B cell (primary cell): ENCODE measurements at regions not wholly inside any gene's neighbourhood (a gene's known extent, or its start where the extent isn't known, plus 50 kb on each side); places are given as distances from the start of the nearest gene placed in this dataset.

Experiments used
- ATAC-seq: fragments of 200-7000 bp; cut with Tn5 transposase; one replicate; pipeline ENCODE4 v1.10.0; 2021; ENCODE audit warnings: low read depth, mild to moderate bottlenecking, moderate number of reproducible peaks, moderate library complexity
- CTCF ChIA-PET: fragments of 350-600 bp; sonication (Branson Sonifier 250); formaldehyde crosslinking; loops from one replicate; lab custom pipeline; 2021; ENCODE audit warnings: antibody characterized with exemption, inconsistent platforms; lab: Charles Lee
- POLR2A ChIA-PET: fragments of 350-600 bp; sonication (Branson Sonifier 250); formaldehyde crosslinking; loops from one replicate; lab custom pipeline; 2021; ENCODE audit warnings: antibody characterized with exemption; lab: Charles Lee
- DNase-seq: peaks from one replicate; pipeline ENCODE4 v3.0.0; 2013
- H2AFZ ChIP-seq: 2 replicates; pipeline ENCODE4 v1.6.1; 2012; ENCODE audit warnings: mild to moderate bottlenecking, low read depth, low read length; ENCODE audit not compliant: insufficient read depth, poor library complexity, severe bottlenecking
- H3K27ac ChIP-seq, 2 donors: 1 replicate in 1 of 2; 2 replicates in 1 of 2; pipeline ENCODE4 v1.5.1; 2012 to 2013; ENCODE audit warnings: low read length in 2 of 2, mild to moderate bottlenecking in 2 of 2, moderate library complexity in 1 of 2
- H3K27me3 ChIP-seq, 4 experiments: fragments of 200-600 bp in 1 of 4; sonication (generic) in 1 of 4; replicated peaks in 1 of 4; 1 replicate in 2 of 4; 2 replicates in 2 of 4; pipeline versions ENCODE4 v1.6.1 to v1.7.0; 2013 to 2016; ENCODE audit warnings: low read length in 3 of 4, mild to moderate bottlenecking in 2 of 4, mixed read lengths in 1 of 4, moderate library complexity in 1 of 4; ENCODE audit not compliant: insufficient read depth in 4 of 4, control insufficient read depth in 3 of 4; ENCODE audit errors: control extremely low read depth in 1 of 4
- H3K36me3 ChIP-seq, 2 experiments: replicated peaks in 1 of 2; 1 replicate in 1 of 2; 2 replicates in 1 of 2; pipeline versions ENCODE4 v1.6.1 to v1.7.1; 2013; ENCODE audit warnings: low read length in 1 of 2; ENCODE audit not compliant: insufficient read depth in 2 of 2, control insufficient read depth in 1 of 2; ENCODE audit errors: control extremely low read depth in 1 of 2, extremely low read depth in 1 of 2
- H3K4me1 ChIP-seq, 2 donors: fragments of 200-600 bp in 1 of 2; sonication (generic) in 1 of 2; 1 replicate in 1 of 2; 2 replicates in 1 of 2; pipeline versions ENCODE4 v1.5.1 to v1.6.1; 2013 to 2017; ENCODE audit warnings: low read length in 2 of 2; ENCODE audit not compliant: control insufficient read depth in 2 of 2, insufficient read depth in 2 of 2
- H3K4me2 ChIP-seq: replicated peaks from 2 replicates; pipeline ENCODE3; 2012; ENCODE audit warnings: mild to moderate bottlenecking, low read depth, low read length; ENCODE audit not compliant: poor library complexity, severe bottlenecking
- H3K4me3 ChIP-seq, 5 experiments: fragments of 200-600 bp in 1 of 5; sonication (generic) in 1 of 5; 1 replicate in 3 of 5; 2 replicates in 2 of 5; pipeline versions ENCODE4 v1.5.1 to v1.7.0; 2011 to 2016; ENCODE audit warnings: low read length in 4 of 5, mild to moderate bottlenecking in 4 of 5, low read depth in 2 of 5, control low read depth in 1 of 5, moderate library complexity in 1 of 5; ENCODE audit not compliant: insufficient read depth in 1 of 5; ENCODE audit errors: control extremely low read depth in 1 of 5, extremely low read depth in 1 of 5
- H3K79me2 ChIP-seq: fragments of 200-600 bp; sonication (generic); one replicate; pipeline ENCODE4 v1.6.0; 2016; ENCODE audit warnings: low read length; ENCODE audit not compliant: control insufficient read depth, insufficient read depth
- H3K9ac ChIP-seq: fragments of 200-600 bp; sonication (generic); 2 replicates; pipeline ENCODE4 v1.6.1; 2017; ENCODE audit warnings: mild to moderate bottlenecking, low read length, moderate library complexity
- H3K9me3 ChIP-seq, 3 donors: one replicate each; pipeline versions ENCODE4 v1.6.1 to v1.7.1; 2013; ENCODE audit warnings: low read length in 2 of 3; ENCODE audit not compliant: control insufficient read depth in 2 of 3, insufficient read depth in 1 of 3; ENCODE audit errors: control extremely low read depth in 1 of 3
- H4K20me1 ChIP-seq: 2 replicates; pipeline ENCODE4 v1.6.0; 2012; ENCODE audit warnings: mild to moderate bottlenecking, low read length; ENCODE audit not compliant: insufficient read depth, control insufficient read depth, poor library complexity, severe bottlenecking
- H3K27ac Mint-ChIP-seq: one replicate; pipeline ENCODE4 v1.8.0; 2021; ENCODE audit warnings: mixed read lengths
- H3K27me3 Mint-ChIP-seq: one replicate; pipeline ENCODE4 v1.8.0; 2021; ENCODE audit warnings: mixed read lengths
- H3K4me1 Mint-ChIP-seq: one replicate; pipeline ENCODE4 v1.8.0; 2021; ENCODE audit warnings: mixed read lengths
- H3K4me3 Mint-ChIP-seq: one replicate; pipeline ENCODE4 v1.8.0; 2021; ENCODE audit warnings: mixed read lengths
- H3K9me3 Mint-ChIP-seq: one replicate; pipeline ENCODE4 v1.8.0; 2022; ENCODE audit warnings: mixed read lengths; ENCODE audit not compliant: insufficient read depth
- CTCF ChIP-seq: fragments of 200-600 bp; IDR thresholded peaks from one replicate; pipeline ENCODE4 v1.8.0; 2022; ENCODE audit warnings: antibody characterized with exemption, mild to moderate bottlenecking
- EZH2 ChIP-seq: IDR thresholded peaks from 2 replicates; pipeline ENCODE4 v1.6.1; 2012; ENCODE audit warnings: borderline replicate concordance, low read depth, mild to moderate bottlenecking, moderate library complexity, low read length; ENCODE audit not compliant: insufficient read depth, poor library complexity, severe bottlenecking
- WGBS: methylation state at CpG from one replicate; pipeline ENCODE4 v1.1.5; 2013; ENCODE audit warnings: missing lambda C conversion rate; ENCODE audit not compliant: insufficient coverage; 5-methylcytosine and 5-hydroxymethylcytosine counted together
- intact Hi-C: fragments of 100-400 bp; cut with micrococcal nuclease; formaldehyde crosslinking; loops from one replicate; pipeline ENCODE4 v1.10.0; 2022

DNA sequence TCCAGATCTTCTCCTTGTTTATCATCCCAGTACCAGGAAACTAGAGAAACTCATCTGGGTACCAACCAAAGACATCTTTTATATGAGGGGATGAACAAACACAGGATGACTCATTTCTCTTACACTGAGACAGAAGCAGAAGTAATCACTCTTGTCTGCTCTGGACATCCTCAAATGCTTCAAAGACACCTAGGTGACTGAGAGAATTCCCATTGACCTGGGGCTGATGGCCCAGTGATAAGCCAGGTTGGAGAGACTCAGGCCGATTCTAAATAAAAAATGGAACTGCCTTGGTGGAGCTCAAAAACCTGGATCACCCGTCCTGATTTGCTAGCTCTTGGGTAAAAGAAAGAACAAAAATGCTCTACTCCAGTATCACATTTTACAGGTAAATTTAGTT is 182.2 kb downstream of the ZNF486 start:
- H3K27me3 ChIP-seq, result no peaks in the 10 kb centered on the region
- DNase-seq (no peak), ATAC-seq (no peak)
- H3K4me3 ChIP-seq, result no peak overlapping the region
- Mint-ChIP-seq H3K4me1 (no peaks in the 10 kb centered on the region), H3K27me3 (no peaks in the 10 kb centered on the region), H3K27ac (no peak overlapping the region), H3K4me3 (no peak overlapping the region), H3K9me3 (no peaks in the 10 kb centered on the region)
- no peaks in the 10 kb centered on the region for H3K79me2 ChIP-seq
- TF ChIP-seq CTCF (no peak), EZH2 (no peak)
- ChIA-PET CTCF (interaction anchor here (1.1 kb wide), 1 partner anchor 12 kb away, joined by 5 read pairs; no protein-coding TSS in a partner anchor), POLR2A (no interaction called here)
- peaks cover 0 to 10% (median 0%) of the 10 kb centered on the region in 3 donors for H3K9me3 ChIP-seq
- H3K4me1 ChIP-seq, result no peaks in the 10 kb centered on the region
- H3K36me3 ChIP-seq, result no peaks in the 10 kb centered on the region
- no peak overlapping the region for H3K9ac ChIP-seq
- H3K4me2 ChIP-seq, result no peak overlapping the region
- no peak overlapping the region for H2AFZ ChIP-seq
- H4K20me1 ChIP-seq, result no peaks in the 10 kb centered on the region
- no CpG with 5 or more reads among the region's 2 CpGs for WGBS
- H3K27ac ChIP-seq, result no peak overlapping the region
- intact Hi-C loops, result no loop called here

DNA sequence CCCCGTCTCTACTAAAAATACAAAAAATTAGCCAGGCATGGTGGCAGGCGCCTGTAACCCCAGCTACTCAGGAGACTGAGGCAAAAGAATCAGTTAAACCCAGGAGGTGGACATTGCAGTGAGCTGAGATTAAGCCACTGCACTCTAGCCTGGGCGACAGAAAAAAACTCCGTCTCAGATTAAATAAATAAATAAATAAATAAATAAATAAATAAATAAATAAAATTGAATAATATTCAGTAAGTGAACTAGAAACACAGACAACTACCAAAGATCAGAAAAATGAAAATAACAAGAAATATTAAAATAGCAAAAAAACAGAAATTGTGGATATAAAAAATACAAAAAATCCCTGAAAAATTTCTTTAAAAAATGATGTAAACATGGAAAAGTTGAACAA is 172.4 kb downstream of the ZNF486 start:
- Histone ChIP-seq H3K36me3 (no peaks in the 10 kb centered on the region), H3K27ac (no peak overlapping the region), H4K20me1 (no peaks in the 10 kb centered on the region), H2AFZ (no peak overlapping the region), H3K27me3 (no peaks in the 10 kb centered on the region), H3K79me2 (no peaks in the 10 kb centered on the region), H3K4me1 (no peaks in the 10 kb centered on the region), H3K9ac (no peak overlapping the region), H3K4me2 (no peak overlapping the region), H3K4me3 (no peak overlapping the region), H3K9me3 (peaks cover 0 to 6% (median 0%) of the 10 kb centered on the region in 3 donors)
- WGBS, result no CpG with 5 or more reads among the region's 4 CpGs
- no peaks in the 10 kb centered on the region for H3K4me1 Mint-ChIP-seq
- DNase-seq, result no peak
- no peak for ATAC-seq
- ChIA-PET CTCF (no interaction called here), POLR2A (no interaction called here)
- TF ChIP-seq EZH2, result no peak
- TF ChIP-seq CTCF, result no peak
- intact Hi-C loops, result no loop called here
- H3K4me3 Mint-ChIP-seq, result no peak overlapping the region
- no peaks in the 10 kb centered on the region for H3K9me3 Mint-ChIP-seq
- H3K27ac Mint-ChIP-seq, result no peak overlapping the region
- no peaks in the 10 kb centered on the region for H3K27me3 Mint-ChIP-seq
